Posterior cingulate gyrus (tissue), 11 donors: ENCODE measurements at regions not wholly inside any gene's neighbourhood (a gene's known extent, or its start where the extent isn't known, plus 50 kb on each side); places are given as distances from the start of the nearest gene placed in this dataset.

Experiments used
- DNase-seq, 10 donors: peaks; one replicate each; pipeline versions ENCODE4 v3.0.0 to v3.0.0-alpha.2; 2020 to 2021; ENCODE audit warnings: mixed read lengths in 3 of 10
- intact Hi-C: fragments of 100-400 bp; cut with DNase I; formaldehyde crosslinking; loops from one replicate; pipeline ENCODE4 v1.15.1; 2023

- intact Hi-C loops, result no loop called here
- no peak for DNase-seq
Observed at GRCh38 chr12:17278946-17279345, 673.0 kb upstream of the LMO3 start.

- DNase-seq, result no peak
- intact Hi-C loops, result no loop called here
Observed at GRCh38 chr12:17276196-17276595, 670.2 kb upstream of the LMO3 start.

GRCh38 chr12:17266856-17267255 lies 660.9 kb upstream of the LMO3 start:
- intact Hi-C loops, result no loop called here
- DNase-seq, result no peak

GRCh38 chr12:17264603-17265002 lies 658.6 kb upstream of the LMO3 start:
- no peak for DNase-seq
- intact Hi-C loops, result no loop called here

DNA sequence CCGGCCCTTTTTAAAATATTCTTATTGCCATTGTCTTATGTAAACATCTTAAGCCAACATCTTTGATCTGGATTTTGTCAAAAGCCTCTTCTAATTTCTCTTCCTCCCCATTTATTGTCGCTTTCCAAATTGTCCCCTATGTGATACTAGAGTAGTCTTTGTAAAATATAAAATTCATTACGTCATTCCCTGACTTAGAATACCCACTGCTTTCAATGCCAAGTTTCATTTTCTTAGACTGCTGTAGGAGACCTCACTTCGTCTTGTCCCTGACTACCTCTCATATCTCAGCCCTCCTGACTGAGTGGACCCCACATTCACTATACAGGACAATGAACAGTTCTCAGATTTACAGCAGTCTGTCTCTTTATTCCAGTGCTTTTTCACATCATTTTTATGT lies 633.9 kb upstream of the LMO3 start:
- DNase-seq, result no peak
- intact Hi-C loops, result no loop called here

- DNase-seq, result no peak
- intact Hi-C loops, result no loop called here
Observed at GRCh38 chr12:17235996-17236395, 630.0 kb upstream of the LMO3 start.

GRCh38 chr12:17215759-17216570 lies 610.0 kb upstream of the LMO3 start:
- peak in 2 of 10 donors; percentile 3 to 82 for DNase-seq

DNA sequence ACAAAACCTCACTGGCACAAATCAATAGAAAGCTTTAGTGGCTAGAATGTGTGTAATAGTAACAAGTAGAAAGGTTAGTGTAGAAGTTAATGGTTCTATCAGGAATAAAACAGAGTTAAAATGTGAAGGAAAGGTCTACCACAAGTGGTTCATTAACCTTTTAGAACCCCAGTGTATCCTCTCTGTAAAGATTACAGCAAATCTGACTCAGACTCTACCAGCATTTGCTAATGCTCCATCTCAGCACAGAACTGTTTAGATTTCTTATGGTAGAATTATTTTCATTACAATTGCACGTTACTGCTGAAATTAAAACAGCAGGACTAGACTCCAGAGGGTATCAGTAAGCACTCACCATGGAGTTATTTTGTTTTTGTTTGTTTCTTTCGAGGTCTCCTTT lies 609.0 kb upstream of the LMO3 start:
- DNase-seq, result no peak
- intact Hi-C loops, result no loop called here

More at GRCh38 chr12:17215759-17216570, 610.0 kb upstream of the LMO3 start:
- intact Hi-C loops, result no loop called here

DNA sequence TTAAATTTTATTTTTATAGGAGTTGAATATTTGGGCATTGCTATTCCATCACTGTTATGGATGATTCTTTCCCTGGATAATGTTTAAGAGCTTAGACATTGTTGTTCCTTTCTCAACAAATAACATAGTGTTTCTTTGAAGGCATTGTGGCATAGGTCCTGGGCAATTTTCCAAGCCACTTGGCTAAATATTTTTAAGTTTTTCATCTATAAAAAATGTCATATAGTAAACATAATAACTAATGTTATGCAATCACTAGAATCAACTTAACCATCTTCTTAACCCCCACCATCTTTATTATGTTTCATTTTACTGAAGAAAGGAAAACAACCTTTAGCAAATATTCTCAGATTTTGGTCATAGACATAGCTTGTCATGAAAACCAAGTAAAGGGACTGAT lies 600.6 kb upstream of the LMO3 start:
- DNase-seq, result no peak
- intact Hi-C loops, result no loop called here

- intact Hi-C loops, result no loop called here
- DNase-seq, result peak in 1 of 10 donors; percentile 81
Observed at GRCh38 chr12:17204289-17205054, 598.5 kb upstream of the LMO3 start.

- intact Hi-C loops, result no loop called here
- peak in 2 of 10 donors; percentile 60 to 75 for DNase-seq
Observed at GRCh38 chr12:17203497-17203896, 597.5 kb upstream of the LMO3 start.

GRCh38 chr12:17197971-17198370 lies 592.0 kb upstream of the LMO3 start:
- intact Hi-C loops, result no loop called here
- no peak for DNase-seq

DNA sequence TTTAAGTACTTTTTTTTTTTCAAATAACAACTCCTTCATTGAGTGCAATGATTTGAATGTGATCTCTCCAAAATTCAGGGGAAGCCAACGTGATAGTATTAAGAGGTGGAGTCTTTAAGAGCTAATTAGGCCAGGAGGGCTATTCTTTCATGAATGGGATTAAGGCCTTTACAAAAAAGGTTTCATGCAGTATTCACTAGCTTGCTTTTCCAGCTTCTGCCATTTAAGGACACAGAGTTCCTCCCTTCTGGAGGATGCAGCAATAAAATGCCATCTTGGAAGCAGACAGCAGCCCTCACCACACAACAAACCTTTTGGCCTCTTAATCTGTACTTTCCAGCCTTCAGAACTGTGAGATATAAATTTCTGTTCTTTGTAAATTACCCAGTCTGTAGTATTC lies 586.8 kb upstream of the LMO3 start:
- intact Hi-C loops, result no loop called here
- no peak for DNase-seq

- no peak for DNase-seq
Observed at GRCh38 chr12:17169726-17170471, 563.9 kb upstream of the LMO3 start.

DNA sequence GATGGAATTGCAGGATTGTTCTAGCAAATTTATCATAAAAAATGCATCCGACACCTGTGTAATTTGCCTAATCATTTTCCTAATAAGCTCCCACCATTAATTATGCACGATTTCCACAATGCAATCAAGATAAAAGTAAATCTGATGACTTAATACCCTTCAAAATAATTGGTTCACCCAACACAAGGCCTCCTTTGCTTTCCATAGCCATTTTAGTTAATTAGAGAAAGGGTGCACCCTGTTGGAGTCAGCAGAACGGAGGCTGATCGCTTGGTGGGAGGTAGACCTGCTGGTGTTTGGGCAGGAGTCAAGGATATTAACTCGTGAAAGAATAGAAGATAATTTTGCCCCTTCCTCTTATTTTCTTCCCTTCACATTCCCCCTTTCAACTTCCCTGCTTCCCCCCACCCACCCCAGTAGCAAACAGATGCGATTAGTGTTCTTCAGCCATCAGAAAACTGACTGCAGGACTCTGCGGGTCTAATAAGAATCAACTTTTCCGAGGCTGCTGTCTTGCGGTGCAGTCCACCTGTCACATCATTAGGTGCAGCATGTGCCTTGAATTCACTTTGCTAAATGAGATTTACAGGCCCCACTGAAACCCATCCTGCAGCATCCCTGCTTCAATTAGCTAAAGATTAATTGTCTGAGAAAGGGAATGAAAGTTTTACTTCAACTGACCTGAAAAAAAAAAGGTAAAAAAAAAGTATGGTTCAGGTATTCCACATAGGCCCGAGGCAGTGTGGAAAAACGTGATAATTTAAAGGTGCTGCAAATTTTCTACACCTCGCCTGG lies 553.7 kb upstream of the LMO3 start:
- DNase-seq, result peak in 2 of 10 donors; percentile 30 to 48
- intact Hi-C loops, result no loop called here

More at GRCh38 chr12:17169726-17170471, 563.9 kb upstream of the LMO3 start:
- intact Hi-C loops, result no loop called here

DNA sequence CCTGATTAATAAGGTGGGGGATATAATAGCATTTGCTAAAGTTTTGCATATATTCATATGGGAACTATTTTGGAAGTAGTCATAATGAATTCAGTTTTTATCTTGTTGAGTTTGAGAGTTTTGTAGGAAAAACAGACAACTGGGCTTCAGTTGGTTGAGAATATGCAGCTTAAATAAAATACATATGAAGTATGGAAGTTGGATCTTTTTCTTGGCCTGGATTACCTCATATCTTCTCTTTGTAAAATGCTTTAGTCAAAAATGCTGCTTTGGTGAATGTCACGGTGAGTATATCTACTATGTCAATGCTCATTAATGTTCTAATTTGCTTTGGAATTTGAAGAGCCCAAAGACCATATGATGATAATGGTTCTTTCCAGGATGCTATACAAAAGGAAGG lies 552.2 kb upstream of the LMO3 start:
- intact Hi-C loops, result no loop called here
- DNase-seq, result no peak

DNA sequence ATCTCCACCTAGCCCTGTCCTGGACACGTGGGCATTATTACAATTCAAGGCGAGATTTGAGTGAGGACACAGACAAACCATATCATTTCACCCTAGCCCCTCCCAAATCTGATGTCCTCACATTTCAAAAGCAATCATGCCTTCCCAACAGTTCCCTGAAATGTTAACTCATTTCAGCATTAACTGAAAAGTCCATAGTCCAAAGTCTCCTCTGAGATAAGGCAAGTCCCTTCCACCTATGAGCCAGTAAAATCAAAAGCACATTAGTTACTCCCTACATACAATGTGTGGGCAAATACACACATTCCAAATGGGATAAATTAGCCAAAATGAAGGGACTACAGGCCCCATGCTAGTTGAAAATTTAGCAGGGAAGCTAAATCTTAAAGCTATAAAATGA lies 546.0 kb upstream of the LMO3 start:
- intact Hi-C loops, result no loop called here
- DNase-seq, result no peak

GRCh38 chr12:17148706-17149105 lies 542.7 kb upstream of the LMO3 start:
- DNase-seq, result no peak
- intact Hi-C loops, result no loop called here

DNA sequence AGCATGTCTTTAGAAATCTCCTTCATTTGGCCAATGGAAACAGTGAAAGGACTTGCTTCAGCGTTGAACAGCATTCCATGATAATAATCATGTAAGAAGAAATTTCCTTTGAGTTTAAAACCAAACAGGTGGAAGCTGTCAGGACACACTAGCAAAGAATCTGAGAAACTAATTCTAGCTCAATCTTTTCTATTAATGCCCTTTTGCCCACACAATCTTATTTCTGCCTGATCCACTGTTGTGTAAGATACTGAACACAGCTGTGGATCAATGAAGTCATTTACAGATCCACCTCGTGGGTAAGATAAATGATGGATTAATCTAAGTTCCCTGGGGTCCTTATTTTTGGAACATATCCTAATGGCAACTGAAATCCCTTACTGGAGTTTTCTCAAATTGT lies 536.9 kb upstream of the LMO3 start:
- intact Hi-C loops, result no loop called here
- no peak for DNase-seq

GRCh38 chr12:17139931-17140330 lies 534.0 kb upstream of the LMO3 start:
- DNase-seq, result no peak
- intact Hi-C loops, result no loop called here
